Mesodermal cell (in vitro differentiated cells): ENCODE measurements at regions not wholly inside any gene's neighbourhood (a gene's known extent, or its start where the extent isn't known, plus 50 kb on each side); places are given as distances from the start of the nearest gene placed in this dataset.
A peak's percentile ranks its signal among the peaks of the same experiment; 100 is the strongest.

Experiments used
- H3K27ac ChIP-seq: 2 replicates; pipeline ENCODE4 v1.7.0; 2013; ENCODE audit warnings: mild to moderate bottlenecking, low read depth, low read length, moderate library complexity; ENCODE audit not compliant: severe bottlenecking
- H3K36me3 ChIP-seq: 2 replicates; pipeline ENCODE4 v1.7.1; 2013; ENCODE audit warnings: mild to moderate bottlenecking, low read length, moderate library complexity; ENCODE audit not compliant: control insufficient read depth, insufficient read depth
- H3K4me1 ChIP-seq: one replicate; pipeline ENCODE4 v1.7.1; 2013; ENCODE audit warnings: mild to moderate bottlenecking, low read length; ENCODE audit not compliant: insufficient read depth, control insufficient read depth, poor library complexity, severe bottlenecking
- H3K4me3 ChIP-seq: 2 replicates; pipeline ENCODE4 v1.7.0; 2013; ENCODE audit warnings: low read length, control low read depth, mild to moderate bottlenecking; ENCODE audit not compliant: insufficient read depth, poor library complexity, severe bottlenecking; ENCODE audit errors: extremely low read depth
- H3K9me3 ChIP-seq: 2 replicates; pipeline ENCODE4 v1.7.1; 2013; ENCODE audit warnings: mild to moderate bottlenecking, low read length, moderate library complexity; ENCODE audit not compliant: control insufficient read depth
- WGBS, 2 experiments: methylation state at CpG; one replicate each; pipeline ENCODE4 v1.1.5; 2013; ENCODE audit warnings: missing lambda C conversion rate in 2 of 2; ENCODE audit not compliant: insufficient coverage in 2 of 2; 5-methylcytosine and 5-hydroxymethylcytosine counted together

DNA sequence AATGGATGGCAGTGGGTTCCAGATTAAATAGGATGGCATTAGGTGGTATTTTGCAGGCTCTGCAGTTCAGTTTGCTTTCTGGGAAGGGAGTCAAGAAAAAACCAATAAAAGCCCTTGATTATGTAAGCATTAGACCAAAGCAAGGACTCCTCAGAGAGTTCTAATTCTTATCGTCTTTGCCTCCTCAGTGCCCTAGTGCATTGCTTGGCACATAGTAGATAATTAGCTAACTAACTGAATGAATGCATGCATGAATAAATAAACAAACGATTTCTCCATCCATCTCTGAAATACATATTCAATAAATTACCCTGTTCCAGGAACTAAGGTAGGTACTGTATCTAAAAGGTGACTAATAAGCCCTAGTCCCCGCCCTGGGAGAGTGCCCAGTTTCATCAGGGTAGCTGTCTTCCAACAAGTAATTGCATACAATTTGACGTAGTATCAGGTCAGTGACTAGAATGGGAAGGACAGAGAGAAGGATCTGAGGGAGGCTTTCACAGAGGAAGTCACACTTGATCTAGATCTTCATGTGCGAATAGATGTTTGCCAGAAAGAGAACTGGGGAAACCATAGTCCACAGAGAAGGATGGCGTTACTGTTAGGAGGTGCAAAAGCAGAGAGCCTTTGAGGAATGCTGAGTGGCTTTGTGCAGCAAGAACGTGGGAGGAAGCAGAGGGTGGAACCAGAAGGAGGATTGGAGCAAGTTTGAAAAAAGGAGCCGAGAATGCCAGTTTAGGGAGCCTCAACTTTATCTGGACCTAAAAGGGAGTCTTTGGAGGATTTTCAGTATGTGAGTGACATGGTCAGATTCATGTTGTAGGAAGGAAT is 111.4 kb downstream of the TBX19 start:
- Histone ChIP-seq H3K36me3 (no peaks in the 10 kb centered on the region), H3K4me1 (peaks cover 8% of the 10 kb centered on the region), H3K9me3 (no peaks in the 10 kb centered on the region), H3K4me3 (no peak overlapping the region), H3K27ac (peak overlapping the region; percentile 24)
- WGBS, 2 experiments, result 84 to 88% methylated on average over 6 of the region's 8 CpGs

DNA sequence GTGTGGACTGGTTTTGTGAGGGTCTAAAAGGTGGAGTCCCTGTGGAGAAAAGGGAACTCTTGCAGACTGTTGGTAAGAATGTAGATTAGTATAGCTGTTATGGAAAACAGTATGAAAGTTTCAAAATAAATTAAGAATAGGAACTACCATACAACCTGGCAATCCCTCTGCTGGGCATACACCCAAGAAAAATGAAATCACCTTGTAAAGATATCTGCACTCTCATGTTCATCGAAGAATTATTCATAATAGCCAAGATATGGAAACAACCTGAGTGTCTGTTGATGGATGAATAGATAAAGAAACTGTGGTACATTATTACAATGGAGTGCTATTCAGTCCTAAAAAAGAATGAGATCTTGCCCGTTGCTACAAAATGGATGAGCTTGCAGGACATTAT is 109.6 kb downstream of the TBX19 start:
- WGBS, 2 experiments, result 100% methylated on average over 1 of the region's 2 CpGs; no CpG with 5 or more reads in 1 of the 2 experiments

DNA sequence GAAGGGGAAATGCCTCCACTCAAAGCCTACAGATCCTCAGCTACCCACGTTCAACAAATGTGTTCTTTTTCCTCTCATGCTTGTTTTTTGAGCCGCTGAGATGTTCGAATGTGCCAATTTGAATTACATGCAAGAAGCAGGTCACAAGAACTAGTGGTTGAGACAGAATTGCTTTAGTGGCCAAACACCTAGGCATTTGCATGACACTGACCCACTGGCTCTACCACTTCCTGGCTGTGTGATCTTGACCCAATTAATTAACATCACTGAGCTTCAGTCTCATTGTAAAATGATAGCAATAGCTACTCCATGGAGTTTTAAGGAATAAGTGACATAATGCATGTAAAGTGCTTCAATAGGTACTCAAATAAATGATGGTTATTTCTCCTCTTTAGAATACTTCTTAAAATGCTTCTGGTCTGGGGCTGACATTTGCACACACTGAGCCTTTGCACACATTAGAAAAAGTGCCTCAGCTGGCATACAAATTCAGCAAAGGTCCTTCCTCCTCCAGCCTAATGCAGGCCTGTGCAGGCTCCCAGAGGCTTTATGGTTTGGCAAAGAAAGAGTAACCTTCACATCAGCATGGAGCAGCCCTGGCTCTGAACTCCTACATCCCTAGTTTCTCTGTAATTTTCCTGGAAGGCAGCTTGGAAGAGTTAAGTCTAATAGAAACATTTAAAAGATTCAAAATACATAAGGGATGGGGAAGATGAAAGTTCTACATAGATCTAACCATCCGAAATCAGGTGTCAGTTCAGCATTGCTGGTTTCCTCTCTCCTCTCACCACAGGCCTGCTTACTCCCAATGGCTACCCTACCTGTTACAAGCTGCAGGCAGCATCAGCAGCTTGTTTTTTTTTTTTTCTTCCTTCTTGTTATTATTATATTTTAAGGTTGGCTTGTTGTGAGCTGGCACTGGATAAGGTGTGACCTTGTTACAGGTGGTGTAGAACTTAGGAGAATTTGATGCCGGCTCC is 107.4 kb downstream of the TBX19 start:
- Histone ChIP-seq H3K9me3 (no peaks in the 10 kb centered on the region), H3K27ac (no peak overlapping the region), H3K4me1 (peaks cover 6% of the 10 kb centered on the region), H3K4me3 (no peak overlapping the region), H3K36me3 (no peaks in the 10 kb centered on the region)
- WGBS, 2 experiments, result 73 to 81% methylated on average over 3 of the region's 5 CpGs

More for the DNA sequence above, 109.6 kb downstream of the TBX19 start:
- Histone ChIP-seq H3K9me3 (no peaks in the 10 kb centered on the region), H3K4me3 (no peak overlapping the region), H3K36me3 (no peaks in the 10 kb centered on the region), H3K4me1 (peaks cover 8% of the 10 kb centered on the region), H3K27ac (no peak overlapping the region)

DNA sequence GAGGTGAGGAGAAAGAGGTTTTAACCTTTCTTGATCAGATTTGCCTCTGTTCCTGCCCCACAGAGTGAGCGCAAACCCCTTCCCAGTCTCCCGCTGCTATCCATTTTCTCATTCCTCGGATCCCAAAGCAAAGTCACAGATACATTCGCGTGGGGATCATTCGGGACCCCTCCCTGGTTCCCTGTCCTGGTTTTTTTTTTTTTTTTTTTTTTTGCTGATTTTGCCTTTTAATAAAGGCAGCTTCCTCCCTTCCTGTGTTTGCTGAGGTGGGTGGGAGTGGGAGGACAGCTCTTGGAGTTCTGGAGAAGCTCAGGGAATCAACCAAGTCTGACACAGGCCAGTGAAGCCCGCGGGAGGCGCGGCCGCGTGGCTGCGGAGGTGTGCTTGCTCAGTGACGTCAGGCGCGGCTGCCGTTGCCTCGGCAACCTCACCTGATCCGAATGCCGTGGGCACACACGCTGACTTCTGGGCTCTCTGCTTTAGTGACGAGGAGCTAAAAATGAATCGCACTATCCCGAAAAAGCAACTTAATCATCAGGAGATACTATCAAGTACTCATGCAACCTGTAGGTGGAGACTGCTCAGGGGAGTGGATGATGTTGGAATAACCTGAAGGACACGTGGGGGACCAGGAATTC is 106.4 kb downstream of the TBX19 start:
- H3K4me3 ChIP-seq, result no peak overlapping the region
- H3K4me1 ChIP-seq, result no peaks in the 10 kb centered on the region
- WGBS, 2 experiments, result 77 to 84% methylated on average over 19 to 23 of the region's 25 CpGs
- no peaks in the 10 kb centered on the region for H3K36me3 ChIP-seq
- H3K27ac ChIP-seq, result no peak overlapping the region
- H3K9me3 ChIP-seq, result no peaks in the 10 kb centered on the region

DNA sequence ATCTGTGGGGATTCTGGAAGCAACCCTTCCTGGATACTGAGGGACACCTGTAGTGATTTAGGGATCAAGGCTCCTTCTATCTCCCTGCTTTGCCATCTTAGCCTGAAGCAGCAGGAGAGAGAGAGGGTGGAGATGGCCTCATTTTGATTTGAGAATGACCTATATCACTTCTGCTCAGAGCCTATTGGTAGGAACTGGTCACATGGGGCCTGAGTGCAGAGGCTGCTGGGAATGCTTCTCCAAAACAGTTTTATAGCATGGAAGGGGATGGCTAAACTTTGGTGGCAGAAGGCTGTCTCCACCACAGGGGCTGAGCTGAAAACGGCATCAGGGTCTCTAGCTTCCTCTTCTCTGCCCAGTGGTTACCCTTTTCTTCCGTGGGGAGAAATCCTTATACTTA is 105.8 kb downstream of the TBX19 start:
- H3K4me3 ChIP-seq, result no peak overlapping the region
- H3K36me3 ChIP-seq, result no peaks in the 10 kb centered on the region
- 100% methylated on average over 1 of the region's 2 CpGs for WGBS, 2 experiments
- no peaks in the 10 kb centered on the region for H3K9me3 ChIP-seq
- H3K27ac ChIP-seq, result no peak overlapping the region
- no peaks in the 10 kb centered on the region for H3K4me1 ChIP-seq

DNA sequence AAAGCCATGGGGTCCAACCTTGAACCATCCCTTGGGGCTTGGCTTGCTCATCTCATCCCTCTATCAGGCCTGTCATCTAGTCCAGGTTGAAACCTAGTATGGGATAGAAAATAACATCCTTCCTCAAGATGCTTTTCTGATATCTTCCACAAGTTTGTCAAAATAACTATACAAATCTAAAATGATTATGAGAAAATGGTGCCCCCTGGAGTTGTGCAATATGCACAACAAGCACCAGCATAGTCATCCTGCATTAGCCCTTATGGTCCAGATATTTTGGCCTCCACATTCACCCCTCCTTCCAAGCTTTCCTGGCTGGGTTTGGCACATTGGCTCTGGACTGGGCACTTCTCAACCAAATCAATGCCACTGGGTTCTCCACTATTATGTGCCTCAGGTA is 101.2 kb downstream of the TBX19 start:
- H3K27ac ChIP-seq, result no peak overlapping the region
- no peaks in the 10 kb centered on the region for H3K4me1 ChIP-seq
- H3K4me3 ChIP-seq, result no peak overlapping the region
- no peaks in the 10 kb centered on the region for H3K36me3 ChIP-seq
- no peaks in the 10 kb centered on the region for H3K9me3 ChIP-seq

DNA sequence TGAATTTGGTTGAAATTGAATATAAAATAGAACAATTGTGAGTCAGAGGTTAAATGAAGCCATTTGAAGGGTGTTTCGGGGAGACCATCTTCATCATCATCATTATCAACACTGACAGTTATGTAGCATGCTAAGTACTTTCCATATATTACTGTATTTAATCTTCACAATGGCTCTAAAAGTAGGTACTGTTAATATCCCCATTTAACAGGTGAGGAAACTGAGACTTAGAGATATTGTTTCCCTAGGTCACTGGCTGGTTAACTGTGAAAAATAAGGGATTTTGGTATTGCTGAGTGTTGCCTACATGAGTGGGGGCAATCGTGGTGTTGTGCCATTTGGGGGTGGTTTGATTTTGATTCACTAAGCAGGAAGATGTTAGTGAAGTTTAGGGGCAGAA is 100.3 kb downstream of the TBX19 start:
- no peak overlapping the region for H3K4me3 ChIP-seq
- H3K36me3 ChIP-seq, result no peaks in the 10 kb centered on the region
- H3K9me3 ChIP-seq, result no peaks in the 10 kb centered on the region
- 73 to 78% methylated on average over 1 of the region's 2 CpGs for WGBS, 2 experiments
- H3K4me1 ChIP-seq, result no peaks in the 10 kb centered on the region
- H3K27ac ChIP-seq, result no peak overlapping the region

DNA sequence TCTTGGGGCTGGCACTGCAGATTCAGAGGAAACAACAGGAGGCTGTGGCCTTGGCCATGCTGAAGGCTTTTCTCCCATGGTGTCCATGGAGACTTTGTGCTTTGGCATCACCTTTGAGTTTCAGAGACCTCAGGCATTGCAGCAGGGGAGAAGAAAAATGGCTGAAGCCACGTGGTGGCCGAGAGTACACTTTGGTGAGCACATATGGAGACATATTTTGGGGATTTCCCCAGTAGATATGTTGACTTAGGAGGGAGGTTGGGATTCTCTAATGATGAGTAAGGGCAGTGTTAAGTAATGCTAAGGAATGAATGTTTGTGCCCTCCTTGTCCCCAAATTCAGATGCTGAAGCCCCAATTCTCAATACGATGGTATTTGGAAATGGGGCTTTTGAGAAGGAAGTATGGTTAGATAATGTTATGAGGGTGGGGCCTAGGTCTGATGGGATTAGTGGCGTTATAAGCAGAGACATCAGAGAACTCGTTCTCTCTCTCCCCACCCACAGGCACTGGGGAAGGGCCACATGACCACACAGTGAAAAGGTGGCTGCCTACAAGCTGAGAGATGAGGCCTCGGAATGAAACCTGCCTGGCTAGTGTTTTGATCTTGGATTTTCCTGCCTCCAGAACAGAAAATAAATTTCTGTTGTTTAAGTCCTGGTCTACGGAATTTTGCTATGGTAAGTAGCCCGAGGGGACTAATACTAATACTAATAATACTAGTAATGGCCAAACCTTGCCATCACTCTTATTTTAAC is 98.6 kb downstream of the TBX19 start:
- H3K9me3 ChIP-seq, result no peaks in the 10 kb centered on the region
- no peak overlapping the region for H3K27ac ChIP-seq
- 97 to 100% methylated on average over 2 to 5 of the region's 8 CpGs for WGBS, 2 experiments
- H3K36me3 ChIP-seq, result no peaks in the 10 kb centered on the region
- no peak overlapping the region for H3K4me3 ChIP-seq
- no peaks in the 10 kb centered on the region for H3K4me1 ChIP-seq

DNA sequence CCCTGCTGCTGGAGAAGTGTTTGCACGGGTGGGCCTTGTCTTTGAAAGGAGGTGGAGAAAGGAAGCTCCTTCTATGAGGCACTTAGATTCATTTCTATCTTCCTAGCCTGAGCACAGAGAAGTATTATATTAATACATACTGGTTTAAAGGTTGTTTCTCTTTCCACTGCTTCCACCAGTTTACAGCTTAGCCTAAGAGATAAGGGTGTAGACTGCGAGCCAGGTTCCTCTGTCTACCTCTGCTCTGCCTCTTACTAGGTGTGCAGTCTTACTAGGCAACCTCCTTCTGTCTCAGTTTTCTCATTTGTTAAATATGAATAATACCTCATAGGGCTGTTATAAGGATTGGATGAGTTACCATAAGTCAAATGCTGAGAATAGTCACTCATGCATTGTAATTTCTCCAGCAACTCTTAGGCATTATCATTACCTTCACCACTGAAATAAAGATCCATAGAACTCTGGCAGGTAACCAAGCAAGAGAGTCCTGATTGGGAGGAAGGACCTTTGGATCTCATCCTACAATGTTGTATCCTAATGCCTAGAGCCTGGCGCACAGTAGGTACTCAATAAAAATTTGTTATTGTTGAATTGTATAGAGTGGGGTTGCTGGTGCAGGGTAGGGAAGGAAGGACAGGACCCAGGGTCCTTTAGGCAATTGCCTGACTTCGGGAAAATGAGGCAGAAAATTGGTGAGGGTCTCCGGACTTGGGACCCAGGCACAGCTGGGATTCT is 95.1 kb downstream of the TBX19 start:
- no peaks in the 10 kb centered on the region for H3K4me1 ChIP-seq
- H3K4me3 ChIP-seq, result no peak overlapping the region
- 84 to 89% methylated on average over 3 to 4 of the region's 5 CpGs for WGBS, 2 experiments
- no peak overlapping the region for H3K27ac ChIP-seq
- H3K9me3 ChIP-seq, result no peaks in the 10 kb centered on the region
- no peaks in the 10 kb centered on the region for H3K36me3 ChIP-seq
